ENCODE measurements at regions not wholly inside any gene's neighbourhood (a gene's known extent, or its start where the extent isn't known, plus 50 kb on each side); places are given as distances from the start of the nearest gene placed in this dataset.
"Not testable (repeated sequence)": the region's sequence is repeated elsewhere in the genome, so short reads cannot be mapped to it uniquely, and the experiment has no call there.

- no peak for DNase-seq (ENCODE audit: low spot score)
Measured at GRCh38 chr3:184477940-184478339, 83.6 kb upstream of the EPHB3 start.

- no peak for DNase-seq (ENCODE audit: low spot score)
Measured at GRCh38 chr3:184479426-184480126, 82.0 kb upstream of the EPHB3 start.

- DNase-seq (ENCODE audit: low spot score), result no peak
Measured at GRCh38 chr3:184480831-184481230, 80.8 kb upstream of the EPHB3 start.

- no peak for DNase-seq (ENCODE audit: low spot score)
Measured at GRCh38 chr3:184481984-184482671, 79.5 kb upstream of the EPHB3 start.

GRCh38 chr3:184485241-184485640, 76.3 kb upstream of the EPHB3 start:
- DNase-seq (ENCODE audit: low spot score), result no peak

GRCh38 chr3:184485906-184486305, 75.7 kb upstream of the EPHB3 start:
- DNase-seq (ENCODE audit: low spot score), result no peak

GRCh38 chr3:184486614-184487013, 75.0 kb upstream of the EPHB3 start:
- DNase-seq (ENCODE audit: low spot score), result no peak

- DNase-seq (ENCODE audit: low spot score), result no peak
Measured at GRCh38 chr3:184488577-184488976, 73.0 kb upstream of the EPHB3 start.

- no peak for DNase-seq (ENCODE audit: low spot score)
Measured at GRCh38 chr3:184489268-184489841, 72.2 kb upstream of the EPHB3 start.

- no peak for DNase-seq (ENCODE audit: low spot score)
Measured at GRCh38 chr3:184491011-184491576, 70.5 kb upstream of the EPHB3 start.

- no peak for DNase-seq (ENCODE audit: low spot score)
Measured at GRCh38 chr3:184491867-184492615, 69.5 kb upstream of the EPHB3 start.

GRCh38 chr3:184496933-184497332, 64.7 kb upstream of the EPHB3 start:
- no peak for DNase-seq (ENCODE audit: low spot score)

- no peak for DNase-seq (ENCODE audit: low spot score)
Measured at GRCh38 chr3:184497804-184498203, 63.8 kb upstream of the EPHB3 start.

GRCh38 chr3:184498986-184499606, 62.5 kb upstream of the EPHB3 start:
- DNase-seq (ENCODE audit: low spot score), result no peak

GRCh38 chr3:184500344-184500923, 61.2 kb upstream of the EPHB3 start:
- DNase-seq (ENCODE audit: low spot score), result no peak

GRCh38 chr3:184502123-184502667, 59.4 kb upstream of the EPHB3 start:
- no peak for DNase-seq (ENCODE audit: low spot score)

GRCh38 chr3:184502841-184503240, 58.7 kb upstream of the EPHB3 start:
- not testable (repeated sequence) for DNase-seq (ENCODE audit: low spot score)

- DNase-seq (ENCODE audit: low spot score), result no peak
Measured at GRCh38 chr3:184503647-184504046, 57.9 kb upstream of the EPHB3 start.

- no peak for DNase-seq (ENCODE audit: low spot score)
Measured at GRCh38 chr3:184505076-184505878, 56.3 kb upstream of the EPHB3 start.

- DNase-seq (ENCODE audit: low spot score), result no peak
Measured at GRCh38 chr3:184506561-184506991, 55.0 kb upstream of the EPHB3 start.
